Ishikawa (cell line): ENCODE measurements at regions not wholly inside any gene's neighbourhood (a gene's known extent, or its start where the extent isn't known, plus 50 kb on each side); places are given as distances from the start of the nearest gene placed in this dataset.

Source experiments
- EP300 ChIP-seq: IDR thresholded peaks from 2 replicates; pipeline ENCODE4 v1.6.1; 2012; ENCODE audit warnings: borderline replicate concordance
- FOXM1 ChIP-seq: IDR thresholded peaks from 2 replicates; pipeline ENCODE4 v1.6.1; 2012; ENCODE audit warnings: low read depth, borderline replicate concordance
- MAX ChIP-seq: IDR thresholded peaks from 2 replicates; pipeline ENCODE4 v1.6.1; 2012

- no peak for TF ChIP-seq MAX
- no peak for TF ChIP-seq EP300
- TF ChIP-seq FOXM1: no peak
Observed at GRCh38 chr20:25135031-25135430, 53.1 kb upstream of the VSX1 start.
